GM23338 (cell line): ENCODE measurements at regions not wholly inside any gene's neighbourhood (a gene's known extent, or its start where the extent isn't known, plus 50 kb on each side); places are given as distances from the start of the nearest gene placed in this dataset.

ENCODE experiments used
- CREB1 ChIP-seq: fragments of 250-450 bp; sonication (Bioruptor Pico); IDR thresholded peaks from 2 replicates; pipeline ENCODE4 v1.5.0; 2020; ENCODE audit warnings: low read depth, mild to moderate bottlenecking, moderate library complexity
- CTCF ChIP-seq, 2 experiments: fragments of 200-600 bp in 1 of 2; sonication (generic) in 1 of 2; conservative IDR thresholded peaks; 2 replicates each; pipeline versions ENCODE4 v1.5.1 to v1.6.1; 2016 to 2017; ENCODE audit warnings: antibody characterized with exemption in 2 of 2, low read depth in 2 of 2, mild to moderate bottlenecking in 2 of 2, moderate library complexity in 1 of 2
- EZH2 ChIP-seq: fragments of 200-600 bp; sonication (generic); IDR thresholded peaks from one replicate; pipeline ENCODE4 v1.8.0; 2017; ENCODE audit warnings: antibody characterized with exemption, mild to moderate bottlenecking, low read depth; ENCODE audit not compliant: unreplicated experiment
- EZH2phosphoT487 ChIP-seq: fragments of 200-600 bp; sonication (generic); IDR thresholded peaks from one replicate; pipeline ENCODE4 v1.8.1; 2018; ENCODE audit warnings: antibody characterized with exemption; ENCODE audit not compliant: unreplicated experiment
- JUNB ChIP-seq: IDR thresholded peaks from one replicate; pipeline ENCODE4 v1.6.1; 2016; ENCODE audit warnings: antibody characterized with exemption; ENCODE audit not compliant: unreplicated experiment
- NANOG ChIP-seq: IDR thresholded peaks from 2 replicates; pipeline ENCODE4 v1.6.1; 2016; ENCODE audit warnings: antibody characterized with exemption, borderline replicate concordance
- POLR2AphosphoS5 ChIP-seq: IDR thresholded peaks from 2 replicates; pipeline ENCODE4 v1.6.1; 2016; ENCODE audit warnings: antibody characterized with exemption, low read depth
- STAT1 ChIP-seq: IDR thresholded peaks from one replicate; pipeline ENCODE4 v1.6.1; 2016; ENCODE audit warnings: antibody characterized with exemption; ENCODE audit not compliant: unreplicated experiment
- ZNF114 ChIP-seq: fragments of 250-450 bp; sonication (Bioruptor Pico); IDR thresholded peaks from 2 replicates; pipeline ENCODE4 v1.5.0; 2020; ENCODE audit warnings: mild to moderate bottlenecking, moderate library complexity
- ZNF331 ChIP-seq: fragments of 250-450 bp; sonication (Bioruptor Pico); IDR thresholded peaks from 2 replicates; pipeline ENCODE4 v1.5.0; 2020; ENCODE audit warnings: low read depth, mild to moderate bottlenecking, moderate library complexity
- TF ChIP-seq, protein P1 (sequence below): IDR thresholded peaks from 2 replicates; pipeline ENCODE4 v1.6.1; 2016; ENCODE audit warnings: antibody characterized with exemption
- TF ChIP-seq, protein P2 (sequence below): IDR thresholded peaks from one replicate; pipeline ENCODE4 v1.6.1; 2018; ENCODE audit warnings: antibody characterized with exemption; ENCODE audit not compliant: unreplicated experiment
- TF ChIP-seq, protein P3 (sequence below): fragments of 250-450 bp; sonication (Bioruptor Pico); IDR thresholded peaks from 2 replicates; pipeline ENCODE4 v1.5.0; 2020; ENCODE audit warnings: mild to moderate bottlenecking, moderate library complexity

DNA sequence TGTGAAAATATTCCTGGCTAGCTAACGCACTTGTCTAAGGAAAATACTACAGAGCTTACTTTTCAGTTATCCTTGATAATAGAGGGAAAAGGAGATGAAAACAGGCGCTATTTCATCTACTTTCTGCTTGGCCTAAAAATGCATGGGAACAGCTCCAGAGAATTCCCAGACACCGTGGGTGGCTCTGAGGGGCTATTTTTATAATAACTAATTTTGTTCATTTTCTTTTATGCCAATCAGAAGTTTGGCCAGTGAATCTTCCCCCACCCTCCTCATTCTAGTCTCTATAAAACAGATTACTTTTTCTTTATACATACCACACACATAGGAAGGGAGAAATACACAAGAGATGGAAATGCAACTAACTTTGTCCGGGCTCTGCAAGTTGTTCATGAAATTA lies 322.9 kb downstream of the SETD4 start:
- TF ChIP-seq CTCF (conservative IDR thresholded peaks at IDR 0.05; ENCODE audit: low read depth in 2 of 2), result no peak
- no peak for TF ChIP-seq EZH2
- TF ChIP-seq POLR2AphosphoS5, result no peak
- no peak for TF ChIP-seq CREB1 (CRISPR knock-in tag)
- TF ChIP-seq, protein P1, sequence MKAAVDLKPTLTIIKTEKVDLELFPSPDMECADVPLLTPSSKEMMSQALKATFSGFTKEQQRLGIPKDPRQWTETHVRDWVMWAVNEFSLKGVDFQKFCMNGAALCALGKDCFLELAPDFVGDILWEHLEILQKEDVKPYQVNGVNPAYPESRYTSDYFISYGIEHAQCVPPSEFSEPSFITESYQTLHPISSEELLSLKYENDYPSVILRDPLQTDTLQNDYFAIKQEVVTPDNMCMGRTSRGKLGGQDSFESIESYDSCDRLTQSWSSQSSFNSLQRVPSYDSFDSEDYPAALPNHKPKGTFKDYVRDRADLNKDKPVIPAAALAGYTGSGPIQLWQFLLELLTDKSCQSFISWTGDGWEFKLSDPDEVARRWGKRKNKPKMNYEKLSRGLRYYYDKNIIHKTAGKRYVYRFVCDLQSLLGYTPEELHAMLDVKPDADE, result no peak
- TF ChIP-seq, protein P2, sequence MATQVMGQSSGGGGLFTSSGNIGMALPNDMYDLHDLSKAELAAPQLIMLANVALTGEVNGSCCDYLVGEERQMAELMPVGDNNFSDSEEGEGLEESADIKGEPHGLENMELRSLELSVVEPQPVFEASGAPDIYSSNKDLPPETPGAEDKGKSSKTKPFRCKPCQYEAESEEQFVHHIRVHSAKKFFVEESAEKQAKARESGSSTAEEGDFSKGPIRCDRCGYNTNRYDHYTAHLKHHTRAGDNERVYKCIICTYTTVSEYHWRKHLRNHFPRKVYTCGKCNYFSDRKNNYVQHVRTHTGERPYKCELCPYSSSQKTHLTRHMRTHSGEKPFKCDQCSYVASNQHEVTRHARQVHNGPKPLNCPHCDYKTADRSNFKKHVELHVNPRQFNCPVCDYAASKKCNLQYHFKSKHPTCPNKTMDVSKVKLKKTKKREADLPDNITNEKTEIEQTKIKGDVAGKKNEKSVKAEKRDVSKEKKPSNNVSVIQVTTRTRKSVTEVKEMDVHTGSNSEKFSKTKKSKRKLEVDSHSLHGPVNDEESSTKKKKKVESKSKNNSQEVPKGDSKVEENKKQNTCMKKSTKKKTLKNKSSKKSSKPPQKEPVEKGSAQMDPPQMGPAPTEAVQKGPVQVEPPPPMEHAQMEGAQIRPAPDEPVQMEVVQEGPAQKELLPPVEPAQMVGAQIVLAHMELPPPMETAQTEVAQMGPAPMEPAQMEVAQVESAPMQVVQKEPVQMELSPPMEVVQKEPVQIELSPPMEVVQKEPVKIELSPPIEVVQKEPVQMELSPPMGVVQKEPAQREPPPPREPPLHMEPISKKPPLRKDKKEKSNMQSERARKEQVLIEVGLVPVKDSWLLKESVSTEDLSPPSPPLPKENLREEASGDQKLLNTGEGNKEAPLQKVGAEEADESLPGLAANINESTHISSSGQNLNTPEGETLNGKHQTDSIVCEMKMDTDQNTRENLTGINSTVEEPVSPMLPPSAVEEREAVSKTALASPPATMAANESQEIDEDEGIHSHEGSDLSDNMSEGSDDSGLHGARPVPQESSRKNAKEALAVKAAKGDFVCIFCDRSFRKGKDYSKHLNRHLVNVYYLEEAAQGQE, result no peak
- TF ChIP-seq EZH2phosphoT487, result no peak
- TF ChIP-seq STAT1, result no peak
- TF ChIP-seq JUNB, result no peak
- TF ChIP-seq NANOG, result no peak
- TF ChIP-seq, protein P3, sequence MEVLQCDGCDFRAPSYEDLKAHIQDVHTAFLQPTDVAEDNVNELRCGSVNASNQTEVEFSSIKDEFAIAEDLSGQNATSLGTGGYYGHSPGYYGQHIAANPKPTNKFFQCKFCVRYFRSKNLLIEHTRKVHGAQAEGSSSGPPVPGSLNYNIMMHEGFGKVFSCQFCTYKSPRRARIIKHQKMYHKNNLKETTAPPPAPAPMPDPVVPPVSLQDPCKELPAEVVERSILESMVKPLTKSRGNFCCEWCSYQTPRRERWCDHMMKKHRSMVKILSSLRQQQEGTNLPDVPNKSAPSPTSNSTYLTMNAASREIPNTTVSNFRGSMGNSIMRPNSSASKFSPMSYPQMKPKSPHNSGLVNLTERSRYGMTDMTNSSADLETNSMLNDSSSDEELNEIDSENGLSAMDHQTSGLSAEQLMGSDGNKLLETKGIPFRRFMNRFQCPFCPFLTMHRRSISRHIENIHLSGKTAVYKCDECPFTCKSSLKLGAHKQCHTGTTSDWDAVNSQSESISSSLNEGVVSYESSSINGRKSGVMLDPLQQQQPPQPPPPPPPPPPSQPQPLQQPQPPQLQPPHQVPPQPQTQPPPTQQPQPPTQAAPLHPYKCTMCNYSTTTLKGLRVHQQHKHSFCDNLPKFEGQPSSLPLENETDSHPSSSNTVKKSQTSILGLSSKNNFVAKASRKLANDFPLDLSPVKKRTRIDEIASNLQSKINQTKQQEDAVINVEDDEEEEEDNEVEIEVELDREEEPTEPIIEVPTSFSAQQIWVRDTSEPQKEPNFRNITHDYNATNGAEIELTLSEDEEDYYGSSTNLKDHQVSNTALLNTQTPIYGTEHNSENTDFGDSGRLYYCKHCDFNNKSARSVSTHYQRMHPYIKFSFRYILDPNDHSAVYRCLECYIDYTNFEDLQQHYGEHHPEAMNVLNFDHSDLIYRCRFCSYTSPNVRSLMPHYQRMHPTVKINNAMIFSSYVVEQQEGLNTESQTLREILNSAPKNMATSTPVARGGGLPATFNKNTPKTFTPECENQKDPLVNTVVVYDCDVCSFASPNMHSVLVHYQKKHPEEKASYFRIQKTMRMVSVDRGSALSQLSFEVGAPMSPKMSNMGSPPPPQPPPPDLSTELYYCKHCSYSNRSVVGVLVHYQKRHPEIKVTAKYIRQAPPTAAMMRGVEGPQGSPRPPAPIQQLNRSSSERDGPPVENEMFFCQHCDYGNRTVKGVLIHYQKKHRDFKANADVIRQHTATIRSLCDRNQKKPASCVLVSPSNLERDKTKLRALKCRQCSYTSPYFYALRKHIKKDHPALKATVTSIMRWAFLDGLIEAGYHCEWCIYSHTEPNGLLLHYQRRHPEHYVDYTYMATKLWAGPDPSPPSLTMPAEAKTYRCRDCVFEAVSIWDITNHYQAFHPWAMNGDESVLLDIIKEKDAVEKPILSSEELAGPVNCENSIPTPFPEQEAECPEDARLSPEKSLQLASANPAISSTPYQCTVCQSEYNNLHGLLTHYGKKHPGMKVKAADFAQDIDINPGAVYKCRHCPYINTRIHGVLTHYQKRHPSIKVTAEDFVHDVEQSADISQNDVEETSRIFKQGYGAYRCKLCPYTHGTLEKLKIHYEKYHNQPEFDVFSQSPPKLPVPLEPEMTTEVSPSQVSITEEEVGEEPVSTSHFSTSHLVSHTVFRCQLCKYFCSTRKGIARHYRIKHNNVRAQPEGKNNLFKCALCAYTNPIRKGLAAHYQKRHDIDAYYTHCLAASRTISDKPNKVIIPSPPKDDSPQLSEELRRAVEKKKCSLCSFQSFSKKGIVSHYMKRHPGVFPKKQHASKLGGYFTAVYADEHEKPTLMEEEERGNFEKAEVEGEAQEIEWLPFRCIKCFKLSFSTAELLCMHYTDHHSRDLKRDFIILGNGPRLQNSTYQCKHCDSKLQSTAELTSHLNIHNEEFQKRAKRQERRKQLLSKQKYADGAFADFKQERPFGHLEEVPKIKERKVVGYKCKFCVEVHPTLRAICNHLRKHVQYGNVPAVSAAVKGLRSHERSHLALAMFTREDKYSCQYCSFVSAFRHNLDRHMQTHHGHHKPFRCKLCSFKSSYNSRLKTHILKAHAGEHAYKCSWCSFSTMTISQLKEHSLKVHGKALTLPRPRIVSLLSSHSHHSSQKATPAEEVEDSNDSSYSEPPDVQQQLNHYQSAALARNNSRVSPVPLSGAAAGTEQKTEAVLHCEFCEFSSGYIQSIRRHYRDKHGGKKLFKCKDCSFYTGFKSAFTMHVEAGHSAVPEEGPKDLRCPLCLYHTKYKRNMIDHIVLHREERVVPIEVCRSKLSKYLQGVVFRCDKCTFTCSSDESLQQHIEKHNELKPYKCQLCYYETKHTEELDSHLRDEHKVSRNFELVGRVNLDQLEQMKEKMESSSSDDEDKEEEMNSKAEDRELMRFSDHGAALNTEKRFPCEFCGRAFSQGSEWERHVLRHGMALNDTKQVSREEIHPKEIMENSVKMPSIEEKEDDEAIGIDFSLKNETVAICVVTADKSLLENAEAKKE, result no peak
- no peak for TF ChIP-seq ZNF331 (CRISPR knock-in tag)
- TF ChIP-seq ZNF114 (CRISPR knock-in tag), result no peak
